ENCODE measurements at regions not wholly inside any gene's neighbourhood (a gene's known extent, or its start where the extent isn't known, plus 50 kb on each side); places are given as distances from the start of the nearest gene placed in this dataset.

GRCh38 chr10:36738738-36739431 lies 386.5 kb upstream of the ANKRD30A start:
- TF ChIP-seq, protein P1, sequence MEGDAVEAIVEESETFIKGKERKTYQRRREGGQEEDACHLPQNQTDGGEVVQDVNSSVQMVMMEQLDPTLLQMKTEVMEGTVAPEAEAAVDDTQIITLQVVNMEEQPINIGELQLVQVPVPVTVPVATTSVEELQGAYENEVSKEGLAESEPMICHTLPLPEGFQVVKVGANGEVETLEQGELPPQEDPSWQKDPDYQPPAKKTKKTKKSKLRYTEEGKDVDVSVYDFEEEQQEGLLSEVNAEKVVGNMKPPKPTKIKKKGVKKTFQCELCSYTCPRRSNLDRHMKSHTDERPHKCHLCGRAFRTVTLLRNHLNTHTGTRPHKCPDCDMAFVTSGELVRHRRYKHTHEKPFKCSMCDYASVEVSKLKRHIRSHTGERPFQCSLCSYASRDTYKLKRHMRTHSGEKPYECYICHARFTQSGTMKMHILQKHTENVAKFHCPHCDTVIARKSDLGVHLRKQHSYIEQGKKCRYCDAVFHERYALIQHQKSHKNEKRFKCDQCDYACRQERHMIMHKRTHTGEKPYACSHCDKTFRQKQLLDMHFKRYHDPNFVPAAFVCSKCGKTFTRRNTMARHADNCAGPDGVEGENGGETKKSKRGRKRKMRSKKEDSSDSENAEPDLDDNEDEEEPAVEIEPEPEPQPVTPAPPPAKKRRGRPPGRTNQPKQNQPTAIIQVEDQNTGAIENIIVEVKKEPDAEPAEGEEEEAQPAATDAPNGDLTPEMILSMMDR (IDR thresholded peaks at IDR 0.05; ENCODE audit: extremely low read depth in 1 of 2, insufficient read depth in 1 of 2, low read depth in 1 of 2, low read length in 2 of 2) = no peak
- no peak for TF ChIP-seq EZH2 (IDR thresholded peaks at IDR 0.05; ENCODE audit: borderline replicate concordance, low read depth, low read length, severe bottlenecking)
- no peak for TF ChIP-seq POLR2AphosphoS5 (IDR thresholded peaks at IDR 0.05; ENCODE audit: insufficient read depth, low read depth, low read length)

All from endothelial cell of umbilical vein (primary cell).